Neural progenitor cell (in vitro differentiated cells): ENCODE measurements at regions not wholly inside any gene's neighbourhood (a gene's known extent, or its start where the extent isn't known, plus 50 kb on each side); places are given as distances from the start of the nearest gene placed in this dataset.

Experiments used
- DNase-seq: peaks from one replicate; pipeline ENCODE4 v3.0.0-alpha.2; 2016; ENCODE audit warnings: low spot score
- H2AFZ ChIP-seq: fragments of 200-600 bp; sonication (generic); replicated peaks from 2 replicates; pipeline ENCODE4 v1.6.1; 2016; ENCODE audit warnings: antibody characterized with exemption
- H3F3A ChIP-seq: fragments of 200-600 bp; sonication (generic); 2 replicates; pipeline ENCODE4 v1.6.1; 2016; ENCODE audit warnings: antibody characterized with exemption, low read depth
- H3K27ac ChIP-seq: fragments of 200-600 bp; sonication (generic); 2 replicates; pipeline ENCODE4 v1.5.1; 2016; ENCODE audit warnings: mild to moderate bottlenecking
- H3K27me3 ChIP-seq: fragments of 200-600 bp; sonication (generic); 2 replicates; pipeline ENCODE4 v1.6.1; 2016; ENCODE audit warnings: mild to moderate bottlenecking, moderate library complexity
- H3K36me3 ChIP-seq: fragments of 200-600 bp; sonication (generic); 2 replicates; pipeline ENCODE4 v1.5.1; 2016
- H3K4me1 ChIP-seq: fragments of 200-600 bp; sonication (generic); 2 replicates; pipeline ENCODE4 v1.6.1; 2016; ENCODE audit warnings: mixed run types
- H3K4me2 ChIP-seq: fragments of 200-600 bp; sonication (generic); 2 replicates; pipeline ENCODE4 v1.6.1; 2016
- H3K4me3 ChIP-seq: fragments of 200-600 bp; sonication (generic); 2 replicates; pipeline ENCODE4 v1.5.1; 2016
- H3K79me2 ChIP-seq: fragments of 200-600 bp; sonication (generic); 2 replicates; pipeline ENCODE4 v1.6.1; 2016; ENCODE audit warnings: low read depth
- H3K9ac ChIP-seq: fragments of 200-600 bp; sonication (generic); 2 replicates; pipeline ENCODE4 v1.6.1; 2016
- H3K9me3 ChIP-seq: fragments of 200-600 bp; sonication (generic); 2 replicates; pipeline ENCODE4 v1.5.1; 2016; ENCODE audit warnings: low read depth
- H4K20me1 ChIP-seq: fragments of 200-600 bp; sonication (generic); 2 replicates; pipeline ENCODE4 v1.6.1; 2016; ENCODE audit warnings: low read depth
- H3K27ac Mint-ChIP-seq: 3 replicates; pipeline ENCODE4 v1.8.0; 2021; ENCODE audit warnings: mixed read lengths
- H3K27me3 Mint-ChIP-seq: 2 replicates; pipeline ENCODE4 v1.8.0; 2022; ENCODE audit warnings: low read depth, mild to moderate bottlenecking, inconsistent platforms, moderate library complexity, mixed read lengths; ENCODE audit not compliant: insufficient read depth
- H3K36me3 Mint-ChIP-seq: 3 replicates; pipeline ENCODE4 v1.8.0; 2021; ENCODE audit warnings: mixed read lengths
- H3K4me1 Mint-ChIP-seq: 3 replicates; pipeline ENCODE4 v1.8.0; 2021; ENCODE audit warnings: mixed read lengths
- H3K4me3 Mint-ChIP-seq: 3 replicates; pipeline ENCODE4 v1.8.0; 2021; ENCODE audit warnings: mild to moderate bottlenecking, moderate library complexity, mixed read lengths
- H3K9me3 Mint-ChIP-seq: 3 replicates; pipeline ENCODE4 v1.8.0; 2020; ENCODE audit warnings: mixed read lengths
- CTCF ChIP-seq: fragments of 200-600 bp; sonication (generic); IDR thresholded peaks from 2 replicates; pipeline ENCODE4 v1.5.1; 2017; ENCODE audit warnings: antibody characterized with exemption, mild to moderate bottlenecking
- EZH2 ChIP-seq: fragments of 200-600 bp; sonication (generic); IDR thresholded peaks from 2 replicates; pipeline ENCODE4 v1.6.1; 2017; ENCODE audit warnings: antibody characterized with exemption, mild to moderate bottlenecking, moderate library complexity
- EZH2phosphoT487 ChIP-seq: fragments of 200-600 bp; sonication (generic); IDR thresholded peaks from 2 replicates; pipeline ENCODE4 v1.6.1; 2017; ENCODE audit warnings: antibody characterized with exemption

- Histone ChIP-seq H3K9me3 (no peaks in the 10 kb centered on the region), H3F3A (no peaks in the 10 kb centered on the region), H3K79me2 (no peaks in the 10 kb centered on the region), H3K4me3 (no peak overlapping the region), H3K27ac (no peak overlapping the region), H3K4me2 (no peak overlapping the region), H3K27me3 (no peaks in the 10 kb centered on the region), H3K4me1 (no peaks in the 10 kb centered on the region), H3K9ac (no peak overlapping the region), H4K20me1 (no peaks in the 10 kb centered on the region), H3K36me3 (no peaks in the 10 kb centered on the region), H2AFZ (no peak overlapping the region)
- TF ChIP-seq EZH2phosphoT487 (no peak), EZH2 (no peak), CTCF (no peak)
- no peak overlapping the region for H3K4me3 Mint-ChIP-seq
- no peaks in the 10 kb centered on the region for H3K27me3 Mint-ChIP-seq
- no peaks in the 10 kb centered on the region for H3K4me1 Mint-ChIP-seq
- peaks cover 7% of the 10 kb centered on the region for H3K9me3 Mint-ChIP-seq
- DNase-seq: no peak
- H3K36me3 Mint-ChIP-seq: no peaks in the 10 kb centered on the region
- H3K27ac Mint-ChIP-seq: no peak overlapping the region
These were observed 299.3 kb upstream of the PSMD7 start for GRCh38 chr16:73997340-73997711.

GRCh38 chr16:73996624-73997339, 299.8 kb upstream of the PSMD7 start:
- no peaks in the 10 kb centered on the region for H4K20me1 ChIP-seq
- H3K36me3 Mint-ChIP-seq: no peaks in the 10 kb centered on the region
- TF ChIP-seq EZH2: no peak
- no peak for TF ChIP-seq EZH2phosphoT487
- TF ChIP-seq CTCF: no peak
- H3K4me3 Mint-ChIP-seq: no peak overlapping the region
- no peaks in the 10 kb centered on the region for H3F3A ChIP-seq
- H3K4me3 ChIP-seq: no peak overlapping the region
- H3K4me1 Mint-ChIP-seq: no peaks in the 10 kb centered on the region
- H3K36me3 ChIP-seq: no peaks in the 10 kb centered on the region
- H3K9me3 Mint-ChIP-seq: peaks cover 6% of the 10 kb centered on the region
- no peak overlapping the region for H2AFZ ChIP-seq
- no peaks in the 10 kb centered on the region for H3K4me1 ChIP-seq
- H3K27me3 ChIP-seq: no peaks in the 10 kb centered on the region
- no peaks in the 10 kb centered on the region for H3K79me2 ChIP-seq
- H3K27me3 Mint-ChIP-seq: no peaks in the 10 kb centered on the region
- no peak overlapping the region for H3K27ac Mint-ChIP-seq
- no peak overlapping the region for H3K9ac ChIP-seq
- no peak overlapping the region for H3K4me2 ChIP-seq
- no peaks in the 10 kb centered on the region for H3K9me3 ChIP-seq
- H3K27ac ChIP-seq: no peak overlapping the region
- no peak for DNase-seq

- H3K27me3 Mint-ChIP-seq: peaks cover 2% of the 10 kb centered on the region
- H3K27ac Mint-ChIP-seq: no peak overlapping the region
- no peaks in the 10 kb centered on the region for H3K36me3 Mint-ChIP-seq
These were observed 302.7 kb upstream of the PSMD7 start for GRCh38 chr16:73993878-73994277.

More at GRCh38 chr16:73993878-73994277, 302.7 kb upstream of the PSMD7 start:
- no peaks in the 10 kb centered on the region for H3K9me3 Mint-ChIP-seq
- no peak overlapping the region for H2AFZ ChIP-seq
- no peaks in the 10 kb centered on the region for H3K79me2 ChIP-seq
- TF ChIP-seq EZH2phosphoT487 (no peak), EZH2 (no peak), CTCF (no peak)
- no peaks in the 10 kb centered on the region for H3F3A ChIP-seq
- no peaks in the 10 kb centered on the region for H4K20me1 ChIP-seq
- H3K36me3 ChIP-seq: no peaks in the 10 kb centered on the region
- H3K4me1 Mint-ChIP-seq: no peaks in the 10 kb centered on the region
- no peak overlapping the region for H3K4me3 ChIP-seq
- no peaks in the 10 kb centered on the region for H3K27me3 ChIP-seq
- no peak for DNase-seq
- no peaks in the 10 kb centered on the region for H3K9me3 ChIP-seq
- no peak overlapping the region for H3K27ac ChIP-seq
- H3K4me2 ChIP-seq: no peak overlapping the region
- no peak overlapping the region for H3K9ac ChIP-seq
- no peak overlapping the region for H3K4me3 Mint-ChIP-seq
- no peaks in the 10 kb centered on the region for H3K4me1 ChIP-seq
